CD14-positive monocyte (primary cell): ENCODE measurements at regions not wholly inside any gene's neighbourhood (a gene's known extent, or its start where the extent isn't known, plus 50 kb on each side); places are given as distances from the start of the nearest gene placed in this dataset.

ENCODE experiments used
- DNase-seq, 3 donors: peaks; one replicate each; pipeline ENCODE4 v3.0.0-alpha.2; 2011 to 2022
- H2AFZ ChIP-seq: 2 replicates; pipeline ENCODE4 v1.6.0; 2012; ENCODE audit warnings: mild to moderate bottlenecking, low read depth, low read length, inconsistent platforms; ENCODE audit not compliant: insufficient read depth, poor library complexity, severe bottlenecking
- H3K27ac ChIP-seq, 2 donors: 1 replicate in 1 of 2; 2 replicates in 1 of 2; pipeline ENCODE4 v1.5.1; 2012 to 2013; ENCODE audit warnings: low read length in 2 of 2, control low read depth in 1 of 2, inconsistent platforms in 1 of 2, low read depth in 1 of 2, mild to moderate bottlenecking in 1 of 2
- H3K27me3 ChIP-seq, 2 donors: one replicate each; pipeline versions ENCODE4 v1.6.0 to v1.6.1; 2011 to 2013; ENCODE audit warnings: low read length in 2 of 2; ENCODE audit not compliant: control insufficient read depth in 2 of 2, insufficient read depth in 2 of 2
- H3K36me3 ChIP-seq, 2 donors: replicated peaks in 1 of 2; 1 replicate in 1 of 2; 2 replicates in 1 of 2; pipeline versions ENCODE4 v1.5.1 to v1.6.1; 2012 to 2013; ENCODE audit warnings: low read length in 2 of 2, control low read depth in 1 of 2, inconsistent platforms in 1 of 2, mild to moderate bottlenecking in 1 of 2; ENCODE audit not compliant: insufficient read depth in 2 of 2, control insufficient read depth in 1 of 2
- H3K4me1 ChIP-seq, 2 donors: 1 replicate in 1 of 2; 2 replicates in 1 of 2; pipeline versions ENCODE4 v1.5.1 to v1.6.1; 2012 to 2013; ENCODE audit warnings: low read length in 2 of 2, control low read depth in 1 of 2, inconsistent platforms in 1 of 2, mild to moderate bottlenecking in 1 of 2, moderate library complexity in 1 of 2; ENCODE audit not compliant: insufficient read depth in 2 of 2, control insufficient read depth in 1 of 2
- H3K4me2 ChIP-seq: replicated peaks from 2 replicates; pipeline ENCODE3; 2012; ENCODE audit warnings: low read length, moderate library complexity, mild to moderate bottlenecking; ENCODE audit not compliant: poor library complexity, severe bottlenecking; ENCODE audit errors: extremely low read depth
- H3K4me3 ChIP-seq, 3 experiments: fragments of 200-600 bp in 1 of 3; sonication (generic) in 1 of 3; replicated peaks in 1 of 3; 1 replicate in 2 of 3; 2 replicates in 1 of 3; pipeline ENCODE4 v1.5.1; 2011 to 2013; ENCODE audit warnings: low read length in 3 of 3, mild to moderate bottlenecking in 3 of 3, control low read depth in 2 of 3, low read depth in 2 of 3, inconsistent platforms in 1 of 3, moderate library complexity in 1 of 3
- H3K79me2 ChIP-seq: 2 replicates; pipeline ENCODE4 v1.6.0; 2012; ENCODE audit warnings: mild to moderate bottlenecking, control low read depth, inconsistent platforms, low read length, moderate library complexity; ENCODE audit not compliant: insufficient read depth
- H3K9ac ChIP-seq: 2 replicates; pipeline ENCODE4 v1.6.0; 2017; ENCODE audit warnings: low read length, mild to moderate bottlenecking; ENCODE audit not compliant: insufficient read depth, poor library complexity, severe bottlenecking
- H3K9me3 ChIP-seq, 2 donors: replicated peaks in 1 of 2; 1 replicate in 1 of 2; 2 replicates in 1 of 2; pipeline versions ENCODE4 v1.5.1 to v1.6.1; 2012 to 2013; ENCODE audit warnings: low read length in 2 of 2, control low read depth in 1 of 2; ENCODE audit not compliant: control insufficient read depth in 1 of 2, insufficient read depth in 1 of 2
- H4K20me1 ChIP-seq: 2 replicates; pipeline ENCODE4 v1.6.0; 2012; ENCODE audit warnings: mild to moderate bottlenecking, low read length, control low read depth, moderate library complexity; ENCODE audit not compliant: insufficient read depth
- H3K27ac Mint-ChIP-seq, 7 donors: one replicate each; pipeline ENCODE4 v1.8.0; 2020; ENCODE audit warnings: mild to moderate bottlenecking in 7 of 7, mixed read lengths in 7 of 7, moderate library complexity in 6 of 7, inconsistent platforms in 2 of 7
- H3K27me3 Mint-ChIP-seq, 3 donors: one replicate each; pipeline ENCODE4 v1.8.0; 2021 to 2022; ENCODE audit warnings: low read depth in 3 of 3, mild to moderate bottlenecking in 3 of 3, mixed read lengths in 3 of 3, moderate library complexity in 3 of 3, inconsistent platforms in 1 of 3
- H3K36me3 Mint-ChIP-seq, 2 donors: one replicate each; pipeline ENCODE4 v1.8.0; 2020; ENCODE audit warnings: mixed read lengths in 2 of 2, inconsistent platforms in 1 of 2, mild to moderate bottlenecking in 1 of 2
- H3K4me1 Mint-ChIP-seq: one replicate; pipeline ENCODE4 v1.8.0; 2020; ENCODE audit warnings: mild to moderate bottlenecking, mixed read lengths
- H3K4me3 Mint-ChIP-seq, 2 donors: one replicate each; pipeline ENCODE4 v1.8.0; 2020; ENCODE audit warnings: mild to moderate bottlenecking in 2 of 2, mixed read lengths in 2 of 2, moderate library complexity in 1 of 2
- H3K9me3 Mint-ChIP-seq, 7 donors: one replicate each; pipeline ENCODE4 v1.8.0; 2020 to 2022; ENCODE audit warnings: mixed read lengths in 7 of 7, mild to moderate bottlenecking in 6 of 7, moderate library complexity in 6 of 7, inconsistent platforms in 2 of 7
- CTCF ChIP-seq: fragments of 200-600 bp; IDR thresholded peaks from one replicate; pipeline ENCODE4 v1.8.0; 2022; ENCODE audit warnings: antibody characterized with exemption, mild to moderate bottlenecking
- WGBS: methylation state at CpG from one replicate; pipeline ENCODE4 v1.1.5; 2013; ENCODE audit warnings: missing lambda C conversion rate; ENCODE audit not compliant: insufficient coverage; 5-methylcytosine and 5-hydroxymethylcytosine counted together
- intact Hi-C, 2 donors: fragments of 100-400 bp; cut with micrococcal nuclease; formaldehyde crosslinking; loops; one replicate each; pipeline versions ENCODE4 v1.15.0 to v1.15.1; 2023

DNA sequence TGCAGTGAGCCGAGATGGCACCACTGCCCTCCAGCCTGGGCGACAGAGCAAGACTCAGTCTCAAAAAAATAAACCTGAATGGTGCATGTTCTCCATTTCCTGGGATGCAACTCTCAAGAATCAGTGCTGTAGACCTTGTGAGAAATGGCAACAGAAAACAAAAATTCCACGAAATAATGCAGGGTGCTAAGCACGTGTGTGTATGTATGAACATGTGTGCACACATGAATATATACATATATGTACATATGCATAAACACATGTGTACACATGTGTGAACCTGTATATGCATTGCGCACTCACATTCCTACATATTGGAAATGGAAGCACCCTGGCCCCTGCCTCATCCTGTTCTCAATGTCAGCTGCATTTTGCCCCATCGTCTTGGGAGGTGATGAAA, 548.5 kb downstream of the TCERG1L start:
- Mint-ChIP-seq H3K4me1 (no peaks in the 10 kb centered on the region), H3K9me3 (peaks cover 17 to 44% (median 23%) of the 10 kb centered on the region in 7 donors), H3K36me3 (no peaks in the 10 kb centered on the region), H3K4me3 (no peak overlapping the region), H3K27me3 (peaks cover 0 to 6% (median 2%) of the 10 kb centered on the region in 3 donors), H3K27ac (no peak overlapping the region)
- intact Hi-C loops, result no loop called here
- Histone ChIP-seq H3K4me1 (no peaks in the 10 kb centered on the region), H3K36me3 (no peaks in the 10 kb centered on the region), H3K4me2 (no peak overlapping the region), H2AFZ (no peak overlapping the region), H3K4me3 (no peak overlapping the region), H3K79me2 (no peaks in the 10 kb centered on the region), H3K9ac (no peak overlapping the region), H3K9me3 (peaks cover 12 to 64% of the 10 kb centered on the region in 2 donors), H3K27ac (no peak overlapping the region), H3K27me3 (no peaks in the 10 kb centered on the region), H4K20me1 (no peaks in the 10 kb centered on the region)
- TF ChIP-seq CTCF, result no peak
- WGBS, result 96% methylated on average over 3 of the region's 6 CpGs
- DNase-seq, result no peak

- no peak for TF ChIP-seq CTCF
- H3K27me3 Mint-ChIP-seq, result peaks cover 0 to 6% (median 2%) of the 10 kb centered on the region in 3 donors
- Histone ChIP-seq H3K9me3 (peaks cover 13 to 64% of the 10 kb centered on the region in 2 donors), H3K79me2 (no peaks in the 10 kb centered on the region), H3K4me3 (no peak overlapping the region), H2AFZ (no peak overlapping the region), H3K27ac (no peak overlapping the region), H3K4me1 (no peaks in the 10 kb centered on the region), H4K20me1 (no peaks in the 10 kb centered on the region), H3K36me3 (no peaks in the 10 kb centered on the region), H3K9ac (no peak overlapping the region), H3K4me2 (no peak overlapping the region), H3K27me3 (no peaks in the 10 kb centered on the region)
- no peaks in the 10 kb centered on the region for H3K4me1 Mint-ChIP-seq
- no peak for DNase-seq
- H3K4me3 Mint-ChIP-seq, result no peak overlapping the region
- WGBS, result 83% methylated on average over 3 of the region's 4 CpGs
- H3K36me3 Mint-ChIP-seq, result no peaks in the 10 kb centered on the region
- no peak overlapping the region for H3K27ac Mint-ChIP-seq
- intact Hi-C loops, result no loop called here
- peaks cover 21 to 48% (median 25%) of the 10 kb centered on the region in 7 donors for H3K9me3 Mint-ChIP-seq
Observed at GRCh38 chr10:130763491-130763890, 548.0 kb downstream of the TCERG1L start.
